H9 (cell line): ENCODE measurements at regions not wholly inside any gene's neighbourhood (a gene's known extent, or its start where the extent isn't known, plus 50 kb on each side); places are given as distances from the start of the nearest gene placed in this dataset.

Source experiments
- DNase-seq: peaks from one replicate; pipeline ENCODE4 v3.0.0-alpha.2; 2017
- H2AFZ ChIP-seq: one replicate; pipeline ENCODE4 v1.6.1; 2013; ENCODE audit warnings: mild to moderate bottlenecking, low read length, control low read depth, moderate library complexity
- H2AK5ac ChIP-seq: 2 replicates; pipeline ENCODE4 v1.6.1; 2013; ENCODE audit warnings: low read length, control low read depth, mixed read lengths; ENCODE audit not compliant: insufficient read length
- H2BK120ac ChIP-seq: one replicate; pipeline ENCODE4 v1.6.1; 2013; ENCODE audit warnings: low read depth, mild to moderate bottlenecking, low read length, control low read depth, inconsistent platforms; ENCODE audit not compliant: poor library complexity, severe bottlenecking
- H2BK12ac ChIP-seq: 2 replicates; pipeline ENCODE4 v1.6.1; 2013; ENCODE audit warnings: low read length, control low read depth, mixed read lengths, low read depth; ENCODE audit not compliant: insufficient read length
- H2BK15ac ChIP-seq: 2 replicates; pipeline ENCODE4 v1.6.1; 2013; ENCODE audit warnings: low read depth, low read length, control low read depth
- H2BK20ac ChIP-seq: one replicate; pipeline ENCODE4 v1.6.1; 2013; ENCODE audit warnings: low read depth, mild to moderate bottlenecking, low read length, control low read depth, inconsistent platforms; ENCODE audit not compliant: poor library complexity, severe bottlenecking
- H2BK5ac ChIP-seq: 2 replicates; pipeline ENCODE4 v1.6.1; 2013; ENCODE audit warnings: low read length, control low read depth, mixed read lengths; ENCODE audit not compliant: insufficient read length
- H3K14ac ChIP-seq: 2 replicates; pipeline ENCODE4 v1.6.1; 2013; ENCODE audit warnings: low read length, control low read depth; ENCODE audit not compliant: insufficient read depth
- H3K18ac ChIP-seq: 2 replicates; pipeline ENCODE4 v1.6.1; 2013; ENCODE audit warnings: low read depth, mild to moderate bottlenecking, mixed read lengths, low read length, control low read depth; ENCODE audit not compliant: insufficient read length
- H3K23ac ChIP-seq: 2 replicates; pipeline ENCODE4 v1.6.1; 2013; ENCODE audit warnings: low read length, control low read depth, mixed read lengths, low read depth; ENCODE audit not compliant: insufficient read length
- H3K23me2 ChIP-seq: 2 replicates; pipeline ENCODE4 v1.6.1; 2013; ENCODE audit warnings: low read depth, mild to moderate bottlenecking, mixed read lengths, low read length, control low read depth; ENCODE audit not compliant: insufficient read length, poor library complexity, severe bottlenecking
- H3K27ac ChIP-seq: 2 replicates; pipeline ENCODE4 v1.5.1; 2013; ENCODE audit warnings: low read length, control low read depth, mixed read lengths, low read depth; ENCODE audit not compliant: insufficient read length
- H3K27me3 ChIP-seq: 2 replicates; pipeline ENCODE4 v1.6.1; 2013; ENCODE audit warnings: low read length, control low read depth, inconsistent platforms; ENCODE audit not compliant: insufficient read depth
- H3K4ac ChIP-seq: 2 replicates; pipeline ENCODE4 v1.6.1; 2013; ENCODE audit warnings: low read depth, mild to moderate bottlenecking, control low read depth, inconsistent platforms, low read length, moderate library complexity
- H3K4me1 ChIP-seq: 2 replicates; pipeline ENCODE4 v1.6.1; 2013; ENCODE audit warnings: low read length, control low read depth, inconsistent platforms; ENCODE audit not compliant: insufficient read depth
- H3K4me2 ChIP-seq: 2 replicates; pipeline ENCODE4 v1.6.1; 2013; ENCODE audit warnings: low read length, control low read depth, mixed read lengths; ENCODE audit not compliant: insufficient read length, insufficient read depth
- H3K56ac ChIP-seq: 2 replicates; pipeline ENCODE4 v1.6.1; 2013; ENCODE audit warnings: low read depth, mild to moderate bottlenecking, mixed read lengths, low read length, control low read depth; ENCODE audit not compliant: insufficient read length
- H3K79me1 ChIP-seq: 2 replicates; pipeline ENCODE4 v1.6.1; 2013; ENCODE audit warnings: low read depth, mild to moderate bottlenecking, moderate library complexity, low read length, control low read depth, inconsistent platforms; ENCODE audit not compliant: insufficient read depth, poor library complexity, severe bottlenecking
- H3K79me2 ChIP-seq: 2 replicates; pipeline ENCODE4 v1.6.1; 2013; ENCODE audit warnings: low read length, control low read depth, inconsistent platforms; ENCODE audit not compliant: insufficient read depth
- H3K9ac ChIP-seq: 2 replicates; pipeline ENCODE4 v1.6.1; 2013; ENCODE audit warnings: low read length, control low read depth, mixed read lengths; ENCODE audit not compliant: insufficient read length; ENCODE audit errors: extremely low read depth
- H3K9me3 ChIP-seq: one replicate; pipeline ENCODE4 v1.6.1; 2013; ENCODE audit warnings: low read depth, low read length, inconsistent platforms; ENCODE audit not compliant: control insufficient read depth
- H3T11ph ChIP-seq: one replicate; pipeline ENCODE4 v1.6.1; 2013; ENCODE audit warnings: mild to moderate bottlenecking, low read length, control low read depth, inconsistent platforms
- H4K20me1 ChIP-seq: one replicate; pipeline ENCODE4 v1.6.1; 2013; ENCODE audit not compliant: control insufficient read depth, insufficient read length, insufficient read depth
- H4K5ac ChIP-seq: 2 replicates; pipeline ENCODE4 v1.6.1; 2013; ENCODE audit warnings: low read depth, mild to moderate bottlenecking, mixed read lengths, low read length, control low read depth; ENCODE audit not compliant: insufficient read length
- H4K8ac ChIP-seq: replicated peaks from 2 replicates; pipeline ENCODE4 v1.6.1; 2013; ENCODE audit warnings: low read length, control low read depth, mixed read lengths, low read depth; ENCODE audit not compliant: insufficient read length
- H4K91ac ChIP-seq: 2 replicates; pipeline ENCODE4 v1.6.1; 2013; ENCODE audit warnings: low read depth, mild to moderate bottlenecking, moderate library complexity, mixed read lengths, low read length, control low read depth; ENCODE audit not compliant: insufficient read length
- H3K27ac Mint-ChIP-seq, 3 experiments: 2 replicates in 2 of 3; 3 replicates in 1 of 3; pipeline ENCODE4 v1.8.0; 2020 to 2021; ENCODE audit warnings: mixed read lengths in 3 of 3, mild to moderate bottlenecking in 1 of 3, moderate library complexity in 1 of 3
- H3K27me3 Mint-ChIP-seq: 2 replicates; pipeline ENCODE4 v1.8.0; 2021; ENCODE audit warnings: low read depth, mild to moderate bottlenecking, moderate library complexity, mixed read lengths
- H3K36me3 Mint-ChIP-seq, 3 experiments: 2 replicates in 2 of 3; 3 replicates in 1 of 3; pipeline ENCODE4 v1.8.0; 2020 to 2021; ENCODE audit warnings: low read depth in 3 of 3, mixed read lengths in 3 of 3; ENCODE audit not compliant: insufficient read depth in 1 of 3
- H3K4me1 Mint-ChIP-seq, 2 experiments: 2 replicates each; pipeline ENCODE4 v1.8.0; 2020; ENCODE audit warnings: mixed read lengths in 2 of 2
- H3K4me3 Mint-ChIP-seq, 2 experiments: 2 replicates in 1 of 2; 3 replicates in 1 of 2; pipeline ENCODE4 v1.8.0; 2020 to 2021; ENCODE audit warnings: mild to moderate bottlenecking in 2 of 2, mixed read lengths in 2 of 2, moderate library complexity in 1 of 2
- H3K9me3 Mint-ChIP-seq, 2 experiments: 2 replicates in 1 of 2; 3 replicates in 1 of 2; pipeline ENCODE4 v1.8.0; 2020; ENCODE audit warnings: mild to moderate bottlenecking in 2 of 2, mixed read lengths in 2 of 2, moderate library complexity in 1 of 2
- CTCF ChIP-seq: fragments of 200-600 bp; sonication (generic); conservative IDR thresholded peaks from 3 replicates; pipeline ENCODE4 v1.8.0; 2021; ENCODE audit warnings: antibody characterized with exemption, mild to moderate bottlenecking
- WGBS: extraction: QIAGEN DNeasy Blood & Tissue Kit; methylation state at CpG from one replicate; pipeline ENCODE4 v1.1.7; 2013; ENCODE audit warnings: missing lambda C conversion rate, low lambda C conversion rate, mixed read lengths; ENCODE audit not compliant: insufficient read length; ENCODE audit errors: extremely low coverage; 5-methylcytosine and 5-hydroxymethylcytosine counted together

- Histone ChIP-seq H3K27ac (no peak overlapping the region), H2BK5ac (no peak overlapping the region), H2AFZ (no peak overlapping the region), H3K56ac (no peak overlapping the region), H3K23me2 (peaks cover under 1% of the 10 kb centered on the region), H3K18ac (no peak overlapping the region), H3T11ph (no peak overlapping the region), H4K8ac (no peak overlapping the region), H2BK20ac (no peak overlapping the region), H3K4ac (no peak overlapping the region), H2BK120ac (no peak overlapping the region), H3K79me1 (no peaks in the 10 kb centered on the region), H2BK15ac (no peak overlapping the region), H4K5ac (no peak overlapping the region), H4K20me1 (no peaks in the 10 kb centered on the region), H3K4me1 (no peaks in the 10 kb centered on the region; the same call in 1 of the 2 replicates), H3K9ac (no peak overlapping the region), H3K14ac (no peak overlapping the region), H3K9me3 (no peaks in the 10 kb centered on the region), H3K23ac (no peak overlapping the region), H2AK5ac (no peak overlapping the region), H3K79me2 (no peaks in the 10 kb centered on the region), H3K4me2 (no peak overlapping the region), H2BK12ac (no peak overlapping the region), H3K27me3 (no peaks in the 10 kb centered on the region), H4K91ac (no peak overlapping the region)
- DNase-seq = no peak
- WGBS = no CpG with 5 or more reads among the region's 4 CpGs
- H3K9me3 Mint-ChIP-seq = no peaks in the 10 kb centered on the region
- no peak for TF ChIP-seq CTCF
- H3K4me3 Mint-ChIP-seq = no peak overlapping the region
- H3K27ac Mint-ChIP-seq = no peak overlapping the region
- peaks cover 0 to 8% (median 0%) of the 10 kb centered on the region in 3 experiments; a peak in 2 of 7 replicates for H3K36me3 Mint-ChIP-seq
- H3K4me1 Mint-ChIP-seq = peaks cover 7 to 26% of the 10 kb centered on the region in 2 experiments
- peaks cover 2% of the 10 kb centered on the region for H3K27me3 Mint-ChIP-seq
These were observed 89.2 kb upstream of the PELI1 start for GRCh38 chr2:64233376-64233922.
